SK-N-SH (cell line): ENCODE measurements at regions not wholly inside any gene's neighbourhood (a gene's known extent, or its start where the extent isn't known, plus 50 kb on each side); places are given as distances from the start of the nearest gene placed in this dataset.

Experiments
- CTCF ChIA-PET: fragments of 300-600, 350-600 bp; formaldehyde crosslinking; extraction: SDS; loops from one replicate; lab custom pipeline; 2021; lab: Yijun Ruan, JAX
- POLR2A ChIA-PET: fragments of 350-600 bp; sonication (Branson Sonifier 250); formaldehyde crosslinking; extraction: SDS; loops from one replicate; lab custom pipeline; 2020; ENCODE audit warnings: antibody characterized with exemption, inconsistent platforms; lab: Yijun Ruan, JAX
- DNase-seq: peaks from one replicate; pipeline ENCODE4 v3.0.0; 2012
- H2AFZ ChIP-seq: fragments of 200-600 bp; sonication (generic); 2 replicates; pipeline ENCODE4 v1.8.1; 2016; ENCODE audit warnings: antibody characterized with exemption, mild to moderate bottlenecking, low read depth
- H3F3A ChIP-seq: fragments of 200-600 bp; sonication (generic); replicated peaks from 2 replicates; pipeline ENCODE3; 2016; ENCODE audit warnings: antibody characterized with exemption, mild to moderate bottlenecking; ENCODE audit not compliant: insufficient read depth
- H3K27ac ChIP-seq, 2 experiments: fragments of 200-500 bp in 1 of 2; fragments of 200-600 bp in 1 of 2; sonication (Bioruptor generic) in 1 of 2; sonication (generic), shearing (Covaris generic) in 1 of 2; 2 replicates each; pipeline versions ENCODE4 v1.5.1 to v1.6.1; 2014 to 2016; ENCODE audit warnings: low read depth in 2 of 2, inconsistent platforms in 1 of 2, low read length in 1 of 2, mild to moderate bottlenecking in 1 of 2, mixed read lengths in 1 of 2
- H3K27me3 ChIP-seq: fragments of 200-600 bp; sonication (generic), shearing (Covaris generic); 2 replicates; pipeline ENCODE4 v1.6.1; 2016; ENCODE audit warnings: mixed run types; ENCODE audit not compliant: insufficient read depth
- H3K36me3 ChIP-seq, 2 experiments: fragments of 200-500 bp in 1 of 2; fragments of 200-600 bp in 1 of 2; sonication (Bioruptor generic) in 1 of 2; sonication (generic) in 1 of 2; replicated peaks in 1 of 2; 2 replicates each; pipeline versions ENCODE3 to v1.5.1; 2014 to 2016; ENCODE audit warnings: low read length in 1 of 2, mild to moderate bottlenecking in 1 of 2; ENCODE audit not compliant: insufficient read depth in 2 of 2, control insufficient read depth in 1 of 2
- H3K4me1 ChIP-seq, 2 experiments: fragments of 200-500 bp in 1 of 2; fragments of 200-600 bp in 1 of 2; sonication (Bioruptor generic) in 1 of 2; sonication (generic), shearing (Covaris generic) in 1 of 2; 2 replicates each; pipeline versions ENCODE4 v1.5.1 to v1.6.1; 2014 to 2016; ENCODE audit warnings: low read depth in 1 of 2, low read length in 1 of 2, mixed run types in 1 of 2; ENCODE audit not compliant: insufficient read depth in 2 of 2, control insufficient read depth in 1 of 2
- H3K4me2 ChIP-seq: fragments of 200-600 bp; sonication (generic), shearing (Covaris generic); 2 replicates; pipeline ENCODE4 v1.6.1; 2017; ENCODE audit warnings: mixed run types
- H3K4me3 ChIP-seq, 2 experiments: fragments of 200-500 bp in 1 of 2; fragments of 200-600 bp in 1 of 2; sonication (Bioruptor generic) in 1 of 2; sonication (generic), shearing (Covaris generic) in 1 of 2; 2 replicates each; pipeline versions ENCODE4 v1.5.1 to v1.8.1; 2014 to 2016; ENCODE audit warnings: low read depth in 2 of 2, inconsistent platforms in 1 of 2, low read length in 1 of 2, mild to moderate bottlenecking in 1 of 2, mixed read lengths in 1 of 2, moderate library complexity in 1 of 2
- H3K79me2 ChIP-seq: fragments of 200-600 bp; sonication (generic); 2 replicates; pipeline ENCODE4 v1.8.1; 2017; ENCODE audit warnings: mild to moderate bottlenecking; ENCODE audit not compliant: insufficient read depth
- H3K9ac ChIP-seq: fragments of 200-600 bp; sonication (generic); 2 replicates; pipeline ENCODE4 v1.6.1; 2017; ENCODE audit warnings: mixed run types
- H3K9me2 ChIP-seq: fragments of 200-600 bp; sonication (generic); 2 replicates; pipeline ENCODE4 v1.6.1; 2017; ENCODE audit warnings: mixed run types
- H3K9me3 ChIP-seq: fragments of 200-600 bp; sonication (generic); 2 replicates; pipeline ENCODE4 v1.6.1; 2017; ENCODE audit warnings: mixed run types, mild to moderate bottlenecking, moderate library complexity
- H4K20me1 ChIP-seq: fragments of 200-600 bp; sonication (generic); 2 replicates; pipeline ENCODE4 v1.6.1; 2017; ENCODE audit warnings: mild to moderate bottlenecking, mixed run types; ENCODE audit not compliant: insufficient read depth
- CHD2 ChIP-seq: fragments of 150-350 bp; IDR thresholded peaks from 2 replicates; pipeline ENCODE4 v1.6.1; 2018; ENCODE audit warnings: low read length; ENCODE audit not compliant: partially characterized antibody
- ELF1 ChIP-seq: IDR thresholded peaks from 2 replicates; pipeline ENCODE4 v1.4.0; 2012
- EP300 ChIP-seq, 2 experiments: IDR thresholded peaks; 2 replicates each; pipeline versions ENCODE4 v1.4.0 to v1.6.1; 2012; ENCODE audit warnings: borderline replicate concordance in 1 of 2, low read depth in 1 of 2, low read length in 1 of 2
- GATA2 ChIP-seq: sonication (generic); formaldehyde crosslinking; IDR thresholded peaks from 2 replicates; pipeline ENCODE4 v1.5.0; 2020; ENCODE audit warnings: mild to moderate bottlenecking, missing genetic modification reagents
- IRF3 ChIP-seq: fragments of 150-350 bp; IDR thresholded peaks from 2 replicates; pipeline ENCODE4 v1.6.1; 2016; ENCODE audit warnings: mild to moderate bottlenecking, low read depth, low read length
- JUND ChIP-seq: IDR thresholded peaks from 2 replicates; pipeline ENCODE4 v1.4.0; 2012
- MEF2A ChIP-seq: IDR thresholded peaks from 2 replicates; pipeline ENCODE4 v1.4.0; 2012; ENCODE audit warnings: low read depth, borderline replicate concordance
- MXI1 ChIP-seq: IDR thresholded peaks from 2 replicates; pipeline ENCODE4 v1.6.1; 2012; ENCODE audit warnings: mild to moderate bottlenecking, low read depth, low read length, improper control_type of control experiment
- NFIC ChIP-seq: IDR thresholded peaks from 2 replicates; pipeline ENCODE4 v1.4.0; 2012; ENCODE audit warnings: borderline replicate concordance
- NRF1 ChIP-seq: IDR thresholded peaks from 2 replicates; pipeline ENCODE4 v1.6.1; 2012; ENCODE audit warnings: low read depth, mild to moderate bottlenecking, low read length
- PBX3 ChIP-seq: IDR thresholded peaks from 2 replicates; pipeline ENCODE4; 2012
- REST ChIP-seq: IDR thresholded peaks from 2 replicates; pipeline ENCODE4 v1.6.1; 2012; ENCODE audit warnings: mild to moderate bottlenecking, low read depth, low read length, moderate library complexity
- RXRA ChIP-seq: IDR thresholded peaks from 2 replicates; pipeline ENCODE4 v1.4.0; 2012; ENCODE audit warnings: low read depth, mild to moderate bottlenecking, borderline replicate concordance
- SIN3A ChIP-seq: IDR thresholded peaks from 2 replicates; pipeline ENCODE4 v1.6.1; 2012; ENCODE audit warnings: low read depth, mild to moderate bottlenecking, low read length, moderate library complexity, borderline replicate concordance
- SMC3 ChIP-seq: IDR thresholded peaks from 2 replicates; pipeline ENCODE4 v1.6.1; 2012; ENCODE audit warnings: low read depth, low read length, improper control_type of control experiment
- TCF12 ChIP-seq: IDR thresholded peaks from 2 replicates; pipeline ENCODE4 v1.4.0; 2012
- TEAD4 ChIP-seq: IDR thresholded peaks from 2 replicates; pipeline ENCODE4 v1.4.0; 2012; ENCODE audit warnings: mild to moderate bottlenecking, borderline replicate concordance; ENCODE audit not compliant: insufficient read depth
- USF1 ChIP-seq: IDR thresholded peaks from 2 replicates; pipeline ENCODE4 v1.4.0; 2012; ENCODE audit warnings: low read depth, borderline replicate concordance
- USF2 ChIP-seq: fragments of 150-350 bp; IDR thresholded peaks from 2 replicates; pipeline ENCODE4 v1.6.1; 2017; ENCODE audit warnings: antibody characterized with exemption, low read length, low read depth, borderline replicate concordance
- WGBS: methylation state at CpG from one replicate; pipeline ENCODE4 v1.1.6; 2017; ENCODE audit warnings: low lambda C conversion rate; 5-methylcytosine and 5-hydroxymethylcytosine counted together

- no peak for TF ChIP-seq REST
- TF ChIP-seq NFIC, result no peak
- no peak for TF ChIP-seq SMC3
- TF ChIP-seq MXI1, result no peak
- TF ChIP-seq SIN3A, result no peak
- no peak for TF ChIP-seq TCF12
Observed at GRCh38 chr2:21642647-21643046, 518.9 kb downstream of the TDRD15 start (continued).

GRCh38 chr2:21643180-21643579 is 519.4 kb downstream of the TDRD15 start:
- H3K9ac ChIP-seq, result no peak overlapping the region
- no peaks in the 10 kb centered on the region for H3K27me3 ChIP-seq
- no peak overlapping the region for H3K27ac ChIP-seq
- ChIA-PET CTCF (interaction anchor here (1.2 kb wide), 1 partner anchor 50 kb away, joined by 4 read pairs; no protein-coding TSS in a partner anchor), POLR2A (no interaction called here)
- H3K9me3 ChIP-seq, result no peaks in the 10 kb centered on the region
- no peak overlapping the region for H3K4me3 ChIP-seq
- WGBS, result 35% methylated on average over 1 of the region's 1 CpG
- no peak overlapping the region for H2AFZ ChIP-seq
- H3K4me1 ChIP-seq, result peaks cover 0 to 2% of the 10 kb centered on the region in 2 experiments; a peak in 1 of 4 replicates
- H3K79me2 ChIP-seq, result no peaks in the 10 kb centered on the region
- TF ChIP-seq MEF2A, result no peak
- H3K4me2 ChIP-seq, result no peak overlapping the region
- no peaks in the 10 kb centered on the region for H3K9me2 ChIP-seq
- no peaks in the 10 kb centered on the region for H4K20me1 ChIP-seq
- DNase-seq, result no peak
- no peaks in the 10 kb centered on the region for H3K36me3 ChIP-seq
- no peaks in the 10 kb centered on the region for H3F3A ChIP-seq

GRCh38 chr2:21644266-21644665 is 520.5 kb downstream of the TDRD15 start:
- H3K4me3 ChIP-seq, result no peak overlapping the region
- no peak overlapping the region for H3K9ac ChIP-seq
- H3K9me3 ChIP-seq, result no peaks in the 10 kb centered on the region
- no peaks in the 10 kb centered on the region for H3F3A ChIP-seq
- no peaks in the 10 kb centered on the region for H3K79me2 ChIP-seq
- H2AFZ ChIP-seq, result no peak overlapping the region
- no peaks in the 10 kb centered on the region for H3K9me2 ChIP-seq
- H3K27ac ChIP-seq, result no peak overlapping the region
- whole genome bisulfite sequencing, result 21% methylated on average over 1 of the region's 1 CpG
- no peak overlapping the region for H3K4me2 ChIP-seq
- no peaks in the 10 kb centered on the region for H3K36me3 ChIP-seq
- POLR2A ChIA-PET, result no interaction called here
- no peak for DNase-seq
- TF ChIP-seq ELF1 (no peak), EP300 (IDR thresholded peaks at IDR 0.05; ENCODE audit: borderline replicate concordance in 1 of 2, low read depth in 1 of 2, low read length in 1 of 2) (no peak), IRF3 (no peak), GATA2 (CRISPR knock-in tag) (no peak), TCF12 (no peak), NFIC (no peak), JUND (no peak), SMC3 (no peak), PBX3 (no peak), USF1 (no peak), TEAD4 (no peak), RXRA (no peak), USF2 (no peak), CHD2 (no peak), NRF1 (no peak)
- H4K20me1 ChIP-seq, result no peaks in the 10 kb centered on the region
- no peaks in the 10 kb centered on the region for H3K27me3 ChIP-seq
- CTCF ChIA-PET, result no interaction called here
- peaks cover 0 to 2% of the 10 kb centered on the region in 2 experiments; a peak in 1 of 4 replicates for H3K4me1 ChIP-seq
